ENCODE measurements at regions not wholly inside any gene's neighbourhood (a gene's known extent, or its start where the extent isn't known, plus 50 kb on each side); places are given as distances from the start of the nearest gene placed in this dataset.

- TF ChIP-seq CTCF (IDR thresholded peaks at IDR 0.05; ENCODE audit: insufficient read depth, low read length, poor library complexity, severe bottlenecking) (no peak), EZH2phosphoT487 (conservative IDR thresholded peaks at IDR 0.05; ENCODE audit: low read length) (no peak)
Observed at GRCh38 chr7:35894721-35895120, 93.9 kb downstream of the SEPTIN7 start.

All from SU-DHL-6 (cell line).